GM23338 (cell line): ENCODE measurements at regions not wholly inside any gene's neighbourhood (a gene's known extent, or its start where the extent isn't known, plus 50 kb on each side); places are given as distances from the start of the nearest gene placed in this dataset.

ENCODE experiments used
- ATAC-seq: fragments of 200-7000 bp; cut with Tn5 transposase; 3 replicates; pipeline ENCODE4 v1.9.1; 2020
- DNase-seq: peaks from one replicate; pipeline ENCODE4 v3.0.0-alpha.2; 2015; ENCODE audit warnings: low spot score
- H2AFZ ChIP-seq: fragments of 200-600 bp; sonication (generic); 2 replicates; pipeline ENCODE4 v1.8.0; 2016; ENCODE audit warnings: antibody characterized with exemption, mild to moderate bottlenecking, moderate library complexity
- H3F3A ChIP-seq: fragments of 200-600 bp; sonication (generic); replicated peaks from 2 replicates; pipeline ENCODE4 v1.8.0; 2017; ENCODE audit warnings: antibody characterized with exemption, mixed run types, low read depth
- H3K27ac ChIP-seq: fragments of 200-600 bp; sonication (generic); 2 replicates; pipeline ENCODE4 v1.6.1; 2016; ENCODE audit warnings: low read depth
- H3K27me3 ChIP-seq: fragments of 200-600 bp; sonication (generic); 2 replicates; pipeline ENCODE4 v1.8.0; 2016; ENCODE audit warnings: mild to moderate bottlenecking, mixed run types, moderate library complexity; ENCODE audit not compliant: insufficient read depth
- H3K36me3 ChIP-seq: fragments of 200-600 bp; sonication (generic); 2 replicates; pipeline ENCODE4 v1.8.0; 2016; ENCODE audit warnings: mild to moderate bottlenecking; ENCODE audit not compliant: insufficient read depth
- H3K4me1 ChIP-seq: fragments of 200-600 bp; sonication (generic); 2 replicates; pipeline ENCODE4 v1.8.0; 2016; ENCODE audit warnings: mild to moderate bottlenecking, moderate library complexity; ENCODE audit not compliant: insufficient read depth
- H3K4me2 ChIP-seq: fragments of 200-600 bp; sonication (generic); 2 replicates; pipeline ENCODE4 v1.7.1; 2017; ENCODE audit warnings: mixed run types
- H3K4me3 ChIP-seq: fragments of 200-600 bp; sonication (generic); 2 replicates; pipeline ENCODE4 v1.6.1; 2016; ENCODE audit warnings: mixed run types
- H3K79me2 ChIP-seq: fragments of 200-600 bp; sonication (generic); replicated peaks from 2 replicates; pipeline ENCODE4 v1.8.0; 2017; ENCODE audit warnings: mild to moderate bottlenecking; ENCODE audit not compliant: insufficient read depth
- H3K9me2 ChIP-seq: fragments of 200-600 bp; sonication (generic); 2 replicates; pipeline ENCODE4 v1.8.0; 2017; ENCODE audit not compliant: insufficient read depth
- H4K20me1 ChIP-seq: fragments of 200-600 bp; sonication (generic); replicated peaks from 2 replicates; pipeline ENCODE4 v1.8.0; 2017; ENCODE audit warnings: mild to moderate bottlenecking; ENCODE audit not compliant: insufficient read depth
- H3K27ac Mint-ChIP-seq: 2 replicates; pipeline ENCODE4 v1.8.0; 2020; ENCODE audit warnings: inconsistent platforms, mild to moderate bottlenecking, moderate library complexity, mixed read lengths
- H3K27me3 Mint-ChIP-seq: 3 replicates; pipeline ENCODE4 v1.8.0; 2022; ENCODE audit warnings: low read depth, mild to moderate bottlenecking, moderate library complexity, mixed read lengths, inconsistent platforms; ENCODE audit not compliant: insufficient read depth, poor library complexity
- H3K36me3 Mint-ChIP-seq: 3 replicates; pipeline ENCODE4 v1.8.0; 2021; ENCODE audit warnings: low read depth, mild to moderate bottlenecking, inconsistent platforms, moderate library complexity, mixed read lengths
- H3K4me1 Mint-ChIP-seq: 3 replicates; pipeline ENCODE4 v1.8.0; 2020; ENCODE audit warnings: mild to moderate bottlenecking, inconsistent platforms, mixed read lengths
- H3K4me3 Mint-ChIP-seq: 3 replicates; pipeline ENCODE4 v1.8.0; 2021; ENCODE audit warnings: moderate library complexity, mild to moderate bottlenecking, inconsistent platforms, mixed read lengths
- H3K9me3 Mint-ChIP-seq: 3 replicates; pipeline ENCODE4 v1.8.0; 2020; ENCODE audit warnings: moderate library complexity, mild to moderate bottlenecking, inconsistent platforms, mixed read lengths
- EZH2 ChIP-seq: fragments of 200-600 bp; sonication (generic); IDR thresholded peaks from one replicate; pipeline ENCODE4 v1.8.0; 2017; ENCODE audit warnings: antibody characterized with exemption, mild to moderate bottlenecking, low read depth; ENCODE audit not compliant: unreplicated experiment
- POLR2AphosphoS5 ChIP-seq: IDR thresholded peaks from 2 replicates; pipeline ENCODE4 v1.6.1; 2016; ENCODE audit warnings: antibody characterized with exemption, low read depth
- ZNF331 ChIP-seq: fragments of 250-450 bp; sonication (Bioruptor Pico); IDR thresholded peaks from 2 replicates; pipeline ENCODE4 v1.5.0; 2020; ENCODE audit warnings: low read depth, mild to moderate bottlenecking, moderate library complexity
- TF ChIP-seq, protein P1 (sequence below): IDR thresholded peaks from one replicate; pipeline ENCODE4 v1.6.1; 2018; ENCODE audit warnings: antibody characterized with exemption; ENCODE audit not compliant: unreplicated experiment
- TF ChIP-seq, protein P2 (sequence below): IDR thresholded peaks from 2 replicates; pipeline ENCODE4 v1.6.1; 2016; ENCODE audit warnings: antibody characterized with exemption
- TF ChIP-seq, protein P3 (sequence below), 2 experiments: fragments of 200-600 bp in 1 of 2; sonication (generic) in 1 of 2; conservative IDR thresholded peaks; 2 replicates each; pipeline versions ENCODE4 v1.5.1 to v1.6.1; 2016 to 2017; ENCODE audit warnings: antibody characterized with exemption in 2 of 2, low read depth in 2 of 2, mild to moderate bottlenecking in 2 of 2, moderate library complexity in 1 of 2

DNA sequence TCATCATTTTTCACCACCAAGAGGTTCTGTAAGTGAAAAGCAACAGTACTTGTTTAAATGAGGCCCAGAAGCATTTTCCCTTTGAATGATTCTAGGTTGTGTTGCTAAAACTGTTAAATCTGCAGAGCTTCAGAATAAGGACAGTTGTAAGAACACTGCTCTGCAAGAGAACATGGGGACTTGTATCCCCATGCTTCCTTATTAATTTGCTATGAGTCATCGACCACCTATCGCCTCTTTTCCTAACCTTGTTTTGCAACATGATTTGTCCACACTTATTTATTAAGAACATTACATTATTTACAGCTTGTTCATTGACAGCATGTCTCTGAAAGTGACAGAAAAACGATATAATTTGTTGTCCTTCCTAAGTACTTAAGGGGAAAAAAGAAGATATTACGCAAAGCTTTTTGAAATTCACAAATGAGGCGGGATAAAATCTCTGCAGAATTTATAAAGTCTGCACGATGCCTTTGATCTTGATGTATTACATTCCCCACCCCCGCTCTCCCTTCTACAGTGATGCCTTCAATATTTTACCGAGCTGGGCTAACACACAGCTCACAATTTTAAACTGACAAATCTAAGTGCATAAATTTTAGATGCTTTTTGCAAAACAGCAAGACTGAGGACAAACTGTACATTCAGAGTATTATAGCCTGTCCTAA lies 220.0 kb upstream of the SPTLC3 start (continued):
- TF ChIP-seq, protein P1, sequence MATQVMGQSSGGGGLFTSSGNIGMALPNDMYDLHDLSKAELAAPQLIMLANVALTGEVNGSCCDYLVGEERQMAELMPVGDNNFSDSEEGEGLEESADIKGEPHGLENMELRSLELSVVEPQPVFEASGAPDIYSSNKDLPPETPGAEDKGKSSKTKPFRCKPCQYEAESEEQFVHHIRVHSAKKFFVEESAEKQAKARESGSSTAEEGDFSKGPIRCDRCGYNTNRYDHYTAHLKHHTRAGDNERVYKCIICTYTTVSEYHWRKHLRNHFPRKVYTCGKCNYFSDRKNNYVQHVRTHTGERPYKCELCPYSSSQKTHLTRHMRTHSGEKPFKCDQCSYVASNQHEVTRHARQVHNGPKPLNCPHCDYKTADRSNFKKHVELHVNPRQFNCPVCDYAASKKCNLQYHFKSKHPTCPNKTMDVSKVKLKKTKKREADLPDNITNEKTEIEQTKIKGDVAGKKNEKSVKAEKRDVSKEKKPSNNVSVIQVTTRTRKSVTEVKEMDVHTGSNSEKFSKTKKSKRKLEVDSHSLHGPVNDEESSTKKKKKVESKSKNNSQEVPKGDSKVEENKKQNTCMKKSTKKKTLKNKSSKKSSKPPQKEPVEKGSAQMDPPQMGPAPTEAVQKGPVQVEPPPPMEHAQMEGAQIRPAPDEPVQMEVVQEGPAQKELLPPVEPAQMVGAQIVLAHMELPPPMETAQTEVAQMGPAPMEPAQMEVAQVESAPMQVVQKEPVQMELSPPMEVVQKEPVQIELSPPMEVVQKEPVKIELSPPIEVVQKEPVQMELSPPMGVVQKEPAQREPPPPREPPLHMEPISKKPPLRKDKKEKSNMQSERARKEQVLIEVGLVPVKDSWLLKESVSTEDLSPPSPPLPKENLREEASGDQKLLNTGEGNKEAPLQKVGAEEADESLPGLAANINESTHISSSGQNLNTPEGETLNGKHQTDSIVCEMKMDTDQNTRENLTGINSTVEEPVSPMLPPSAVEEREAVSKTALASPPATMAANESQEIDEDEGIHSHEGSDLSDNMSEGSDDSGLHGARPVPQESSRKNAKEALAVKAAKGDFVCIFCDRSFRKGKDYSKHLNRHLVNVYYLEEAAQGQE, result no peak
- TF ChIP-seq ZNF331 (CRISPR knock-in tag) (no peak), POLR2AphosphoS5 (no peak), EZH2 (no peak)
- TF ChIP-seq, protein P2, sequence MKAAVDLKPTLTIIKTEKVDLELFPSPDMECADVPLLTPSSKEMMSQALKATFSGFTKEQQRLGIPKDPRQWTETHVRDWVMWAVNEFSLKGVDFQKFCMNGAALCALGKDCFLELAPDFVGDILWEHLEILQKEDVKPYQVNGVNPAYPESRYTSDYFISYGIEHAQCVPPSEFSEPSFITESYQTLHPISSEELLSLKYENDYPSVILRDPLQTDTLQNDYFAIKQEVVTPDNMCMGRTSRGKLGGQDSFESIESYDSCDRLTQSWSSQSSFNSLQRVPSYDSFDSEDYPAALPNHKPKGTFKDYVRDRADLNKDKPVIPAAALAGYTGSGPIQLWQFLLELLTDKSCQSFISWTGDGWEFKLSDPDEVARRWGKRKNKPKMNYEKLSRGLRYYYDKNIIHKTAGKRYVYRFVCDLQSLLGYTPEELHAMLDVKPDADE, result no peak
- TF ChIP-seq, protein P3, sequence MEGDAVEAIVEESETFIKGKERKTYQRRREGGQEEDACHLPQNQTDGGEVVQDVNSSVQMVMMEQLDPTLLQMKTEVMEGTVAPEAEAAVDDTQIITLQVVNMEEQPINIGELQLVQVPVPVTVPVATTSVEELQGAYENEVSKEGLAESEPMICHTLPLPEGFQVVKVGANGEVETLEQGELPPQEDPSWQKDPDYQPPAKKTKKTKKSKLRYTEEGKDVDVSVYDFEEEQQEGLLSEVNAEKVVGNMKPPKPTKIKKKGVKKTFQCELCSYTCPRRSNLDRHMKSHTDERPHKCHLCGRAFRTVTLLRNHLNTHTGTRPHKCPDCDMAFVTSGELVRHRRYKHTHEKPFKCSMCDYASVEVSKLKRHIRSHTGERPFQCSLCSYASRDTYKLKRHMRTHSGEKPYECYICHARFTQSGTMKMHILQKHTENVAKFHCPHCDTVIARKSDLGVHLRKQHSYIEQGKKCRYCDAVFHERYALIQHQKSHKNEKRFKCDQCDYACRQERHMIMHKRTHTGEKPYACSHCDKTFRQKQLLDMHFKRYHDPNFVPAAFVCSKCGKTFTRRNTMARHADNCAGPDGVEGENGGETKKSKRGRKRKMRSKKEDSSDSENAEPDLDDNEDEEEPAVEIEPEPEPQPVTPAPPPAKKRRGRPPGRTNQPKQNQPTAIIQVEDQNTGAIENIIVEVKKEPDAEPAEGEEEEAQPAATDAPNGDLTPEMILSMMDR (conservative IDR thresholded peaks at IDR 0.05; ENCODE audit: low read depth in 2 of 2), result no peak

DNA sequence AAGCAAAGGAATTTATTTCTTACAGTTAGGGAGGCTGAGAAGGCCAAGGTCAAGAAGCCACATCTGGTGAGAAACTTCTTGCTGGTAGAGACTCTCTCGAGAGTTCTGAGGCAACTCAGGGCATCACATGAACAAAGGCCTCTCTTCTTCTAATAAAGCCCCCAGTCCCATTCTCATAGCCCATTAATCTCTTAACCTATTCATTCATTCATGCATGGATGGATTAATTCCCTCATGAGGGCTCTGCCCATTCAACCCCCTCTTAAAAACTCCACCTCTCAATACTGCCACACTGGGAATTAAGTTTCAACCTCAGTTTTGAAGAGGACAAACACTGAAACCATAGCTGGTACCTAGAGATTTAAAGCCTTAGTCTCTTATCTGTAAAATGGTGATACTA lies 217.9 kb upstream of the SPTLC3 start:
- Histone ChIP-seq H3K4me2 (no peak overlapping the region), H3K79me2 (no peaks in the 10 kb centered on the region), H3K27ac (no peak overlapping the region), H3K4me1 (peaks cover 15% of the 10 kb centered on the region), H3K9me2 (peaks cover 17% of the 10 kb centered on the region), H3K27me3 (no peaks in the 10 kb centered on the region), H3K36me3 (no peaks in the 10 kb centered on the region), H2AFZ (no peak overlapping the region), H3K4me3 (no peak overlapping the region), H4K20me1 (no peaks in the 10 kb centered on the region), H3F3A (no peaks in the 10 kb centered on the region)
- Mint-ChIP-seq H3K36me3 (no peaks in the 10 kb centered on the region), H3K27ac (no peak overlapping the region), H3K27me3 (no peaks in the 10 kb centered on the region), H3K4me3 (no peak overlapping the region), H3K4me1 (peaks cover 15% of the 10 kb centered on the region), H3K9me3 (no peaks in the 10 kb centered on the region; the same call in 2 of the 3 replicates)
- ATAC-seq, result no peak
- DNase-seq, result no peak
- TF ChIP-seq, protein P2, result no peak
